ENCODE measurements at regions not wholly inside any gene's neighbourhood (a gene's known extent, or its start where the extent isn't known, plus 50 kb on each side); places are given as distances from the start of the nearest gene placed in this dataset.

- Histone ChIP-seq H3K79me2 (ENCODE audit: insufficient read depth, low read length) (no peaks in the 10 kb centered on the region), H3K36me3 (ENCODE audit: insufficient read depth, low read length) (no peaks in the 10 kb centered on the region), H3K4me1 (ENCODE audit: insufficient read depth, low read length) (no peaks in the 10 kb centered on the region), H3K27ac (ENCODE audit: low read depth, low read length) (no peak overlapping the region), H4K20me1 (ENCODE audit: insufficient read depth, low read length) (no peaks in the 10 kb centered on the region), H2AFZ (ENCODE audit: low read depth, low read length) (no peak overlapping the region), H3K4me2 (ENCODE audit: low read length) (no peak overlapping the region), H3K9me3 (ENCODE audit: insufficient read depth, low read depth, low read length) (no peaks in the 10 kb centered on the region), H3K27me3 (ENCODE audit: insufficient read depth, low read length) (no peaks in the 10 kb centered on the region), H3K9ac (ENCODE audit: low read length) (no peak overlapping the region), H3K4me3 (ENCODE audit: insufficient read depth, low read depth, low read length) (no peak overlapping the region)
- DNase-seq (ENCODE audit: low read depth) (peak; percentile 16), FAIRE-seq (no peak)
- Mint-ChIP-seq H3K27ac (ENCODE audit: unreplicated experiment) (no peak overlapping the region), H3K4me3 (ENCODE audit: unreplicated experiment) (no peak overlapping the region), H3K9me3 (ENCODE audit: unreplicated experiment) (peaks cover 16% of the 10 kb centered on the region), H3K4me1 (ENCODE audit: low read depth, unreplicated experiment) (peaks cover 11% of the 10 kb centered on the region), H3K36me3 (ENCODE audit: low read depth, unreplicated experiment) (peaks cover 2% of the 10 kb centered on the region), H3K27me3 (ENCODE audit: low read depth, unreplicated experiment) (peaks cover 32% of the 10 kb centered on the region)
- TF ChIP-seq EZH2 (IDR thresholded peaks at IDR 0.05; ENCODE audit: insufficient read depth, low read length) (no peak), CTCF (IDR thresholded peaks at IDR 0.05; ENCODE audit: insufficient read depth, low read depth, low read length) (no peak)
Measured at GRCh38 chr14:99077076-99077843, 194.7 kb downstream of the BCL11B start.

GRCh38 chr14:99077844-99078236 lies 194.2 kb downstream of the BCL11B start:
- no peak for DNase-seq (ENCODE audit: low read depth)
- H3K27ac Mint-ChIP-seq (ENCODE audit: unreplicated experiment) = no peak overlapping the region
- no peak for FAIRE-seq
- Histone ChIP-seq H3K4me3 (ENCODE audit: insufficient read depth, low read depth, low read length) (no peak overlapping the region), H3K4me2 (ENCODE audit: low read length) (no peak overlapping the region), H3K9ac (ENCODE audit: low read length) (no peak overlapping the region), H4K20me1 (ENCODE audit: insufficient read depth, low read length) (no peaks in the 10 kb centered on the region), H3K27ac (ENCODE audit: low read depth, low read length) (no peak overlapping the region), H2AFZ (ENCODE audit: low read depth, low read length) (no peak overlapping the region), H3K36me3 (ENCODE audit: insufficient read depth, low read length) (no peaks in the 10 kb centered on the region), H3K9me3 (ENCODE audit: insufficient read depth, low read depth, low read length) (no peaks in the 10 kb centered on the region), H3K4me1 (ENCODE audit: insufficient read depth, low read length) (no peaks in the 10 kb centered on the region), H3K27me3 (ENCODE audit: insufficient read depth, low read length) (no peaks in the 10 kb centered on the region), H3K79me2 (ENCODE audit: insufficient read depth, low read length) (no peaks in the 10 kb centered on the region)
- H3K9me3 Mint-ChIP-seq (ENCODE audit: unreplicated experiment) = peaks cover 13% of the 10 kb centered on the region
- H3K4me3 Mint-ChIP-seq (ENCODE audit: unreplicated experiment) = no peak overlapping the region
- H3K27me3 Mint-ChIP-seq (ENCODE audit: low read depth, unreplicated experiment) = peaks cover 29% of the 10 kb centered on the region
- H3K36me3 Mint-ChIP-seq (ENCODE audit: low read depth, unreplicated experiment) = peaks cover 2% of the 10 kb centered on the region
- no peak for TF ChIP-seq EZH2 (IDR thresholded peaks at IDR 0.05; ENCODE audit: insufficient read depth, low read length)
- no peak for TF ChIP-seq CTCF (IDR thresholded peaks at IDR 0.05; ENCODE audit: insufficient read depth, low read depth, low read length)
- H3K4me1 Mint-ChIP-seq (ENCODE audit: low read depth, unreplicated experiment) = peaks cover 11% of the 10 kb centered on the region

- DNase-seq (ENCODE audit: low read depth) = no peak
- H3K79me2 ChIP-seq (ENCODE audit: insufficient read depth, low read length) = no peaks in the 10 kb centered on the region
- no peaks in the 10 kb centered on the region for H4K20me1 ChIP-seq (ENCODE audit: insufficient read depth, low read length)
- H3K4me1 ChIP-seq (ENCODE audit: insufficient read depth, low read length) = no peaks in the 10 kb centered on the region
- no peak overlapping the region for H3K27ac ChIP-seq (ENCODE audit: low read depth, low read length)
- Mint-ChIP-seq H3K27ac (ENCODE audit: unreplicated experiment) (no peak overlapping the region), H3K4me3 (ENCODE audit: unreplicated experiment) (no peak overlapping the region), H3K27me3 (ENCODE audit: low read depth, unreplicated experiment) (peaks cover 29% of the 10 kb centered on the region), H3K9me3 (ENCODE audit: unreplicated experiment) (peaks cover 15% of the 10 kb centered on the region), H3K36me3 (ENCODE audit: low read depth, unreplicated experiment) (peaks cover 2% of the 10 kb centered on the region), H3K4me1 (ENCODE audit: low read depth, unreplicated experiment) (peaks cover 11% of the 10 kb centered on the region)
- H3K9ac ChIP-seq (ENCODE audit: low read length) = no peak overlapping the region
- H3K36me3 ChIP-seq (ENCODE audit: insufficient read depth, low read length) = no peaks in the 10 kb centered on the region
- H3K9me3 ChIP-seq (ENCODE audit: insufficient read depth, low read depth, low read length) = no peaks in the 10 kb centered on the region
- no peak overlapping the region for H3K4me2 ChIP-seq (ENCODE audit: low read length)
- no peak overlapping the region for H2AFZ ChIP-seq (ENCODE audit: low read depth, low read length)
- H3K27me3 ChIP-seq (ENCODE audit: insufficient read depth, low read length) = no peaks in the 10 kb centered on the region
- H3K4me3 ChIP-seq (ENCODE audit: insufficient read depth, low read depth, low read length) = no peak overlapping the region
- TF ChIP-seq CTCF (IDR thresholded peaks at IDR 0.05; ENCODE audit: insufficient read depth, low read depth, low read length) = no peak
- TF ChIP-seq EZH2 (IDR thresholded peaks at IDR 0.05; ENCODE audit: insufficient read depth, low read length) = no peak
- FAIRE-seq = no peak
Measured at GRCh38 chr14:99078426-99078825, 193.6 kb downstream of the BCL11B start.

Measured in astrocyte (in vitro differentiated cells and primary cell).